Stomach (tissue), 8 donors: ENCODE measurements at regions not wholly inside any gene's neighbourhood (a gene's known extent, or its start where the extent isn't known, plus 50 kb on each side); places are given as distances from the start of the nearest gene placed in this dataset.
"Not testable (repeated sequence)": the region's sequence is repeated elsewhere in the genome, so short reads cannot be mapped to it uniquely, and the experiment has no call there.

Experiments
- DNase-seq, 2 donors: peaks; one replicate each; pipeline versions ENCODE4 v3.0.0 to v3.0.0-alpha.2; 2013 to 2019
- H3K27ac ChIP-seq, 5 donors: fragments of 200-600 bp in 4 of 5; sonication (generic) in 4 of 5; one replicate each; pipeline ENCODE4 v1.5.1; 2013 to 2019; ENCODE audit warnings: mild to moderate bottlenecking in 1 of 5, moderate library complexity in 1 of 5
- H3K27me3 ChIP-seq, 3 donors: fragments of 200-600 bp; sonication (generic); one replicate each; pipeline ENCODE4 v1.5.1; 2017 to 2019; ENCODE audit warnings: mixed run types in 1 of 3
- H3K36me3 ChIP-seq, 4 donors: fragments of 200-600 bp; sonication (generic); 1 replicate in 3 of 4; 2 replicates in 1 of 4; pipeline ENCODE4 v1.5.1; 2016 to 2019
- H3K4me1 ChIP-seq, 4 donors: fragments of 200-600 bp; sonication (generic); one replicate each; pipeline ENCODE4 v1.5.1; 2016 to 2019
- H3K4me3 ChIP-seq, 4 donors: fragments of 200-600 bp; sonication (generic) in 3 of 4; one replicate each; pipeline ENCODE4 v1.5.1; 2016 to 2019; ENCODE audit warnings: mild to moderate bottlenecking in 1 of 4
- H3K9me3 ChIP-seq, 4 donors: fragments of 200-600 bp; sonication (generic); one replicate each; pipeline ENCODE4 v1.5.1; 2016 to 2019
- EP300 ChIP-seq: sonication (generic); formaldehyde crosslinking; IDR thresholded peaks from one replicate; pipeline ENCODE4 v1.6.1; 2017; ENCODE audit warnings: antibody characterized with exemption
- POLR2A ChIP-seq, 4 donors: fragments of 450-650 bp; IDR thresholded peaks; one replicate each; pipeline ENCODE4 v1.6.1; 2016; ENCODE audit warnings: antibody characterized with exemption in 4 of 4, control low read depth in 2 of 4, mild to moderate bottlenecking in 1 of 4, moderate library complexity in 1 of 4
- POLR2AphosphoS5 ChIP-seq, 3 donors: sonication (generic); formaldehyde crosslinking; IDR thresholded peaks; one replicate each; pipeline ENCODE4 v1.6.1; 2016; ENCODE audit warnings: antibody characterized with exemption in 3 of 3
- WGBS, 5 donors: extraction: QIAGEN DNeasy Blood & Tissue Kit in 3 of 5; methylation state at CpG; one replicate each; pipeline versions ENCODE4 v1.1.5 to v1.1.7; 2013 to 2018; 5-methylcytosine and 5-hydroxymethylcytosine counted together
- intact Hi-C: fragments of 100-400 bp; cut with DNase I; formaldehyde crosslinking; loops from one replicate; pipeline ENCODE4 v1.15.1; 2023; ENCODE audit warnings: low total_unique reads
- TF ChIP-seq, protein P1 (sequence below), 7 experiments: fragments of 450-650 bp in 4 of 7; fragments of 200-600 bp in 3 of 7; sonication (generic) in 3 of 7; IDR thresholded peaks; one replicate each; pipeline ENCODE4 v1.5.1; 2016 to 2019; ENCODE audit warnings: antibody characterized with exemption in 7 of 7, control low read depth in 2 of 7, mild to moderate bottlenecking in 1 of 7
- donor health status: healthy with polysubstance abuse.
- donor health status: Bipolar disorder and iron deficiency.
- donor health status: healthy.

DNA sequence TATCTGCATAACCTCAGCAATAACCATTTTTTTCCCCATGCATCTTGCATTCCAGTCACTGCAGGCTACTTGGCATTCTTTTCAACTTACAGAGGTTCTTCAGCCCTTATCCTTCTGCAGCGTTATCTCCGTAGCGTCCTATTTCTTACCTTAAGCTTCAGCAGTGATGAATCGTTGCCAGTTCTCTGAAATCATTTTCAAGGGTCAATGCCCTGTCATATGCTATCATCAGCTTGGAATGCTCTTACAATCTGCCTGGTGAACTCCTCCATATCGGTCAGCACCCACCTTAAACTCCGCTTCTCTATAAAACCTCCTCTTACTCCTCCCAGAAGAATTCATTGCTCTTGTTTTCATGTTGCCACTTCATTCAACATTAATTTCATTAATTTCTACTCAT, 105.1 kb upstream of the DPH5 start:
- TF ChIP-seq, protein P1, sequence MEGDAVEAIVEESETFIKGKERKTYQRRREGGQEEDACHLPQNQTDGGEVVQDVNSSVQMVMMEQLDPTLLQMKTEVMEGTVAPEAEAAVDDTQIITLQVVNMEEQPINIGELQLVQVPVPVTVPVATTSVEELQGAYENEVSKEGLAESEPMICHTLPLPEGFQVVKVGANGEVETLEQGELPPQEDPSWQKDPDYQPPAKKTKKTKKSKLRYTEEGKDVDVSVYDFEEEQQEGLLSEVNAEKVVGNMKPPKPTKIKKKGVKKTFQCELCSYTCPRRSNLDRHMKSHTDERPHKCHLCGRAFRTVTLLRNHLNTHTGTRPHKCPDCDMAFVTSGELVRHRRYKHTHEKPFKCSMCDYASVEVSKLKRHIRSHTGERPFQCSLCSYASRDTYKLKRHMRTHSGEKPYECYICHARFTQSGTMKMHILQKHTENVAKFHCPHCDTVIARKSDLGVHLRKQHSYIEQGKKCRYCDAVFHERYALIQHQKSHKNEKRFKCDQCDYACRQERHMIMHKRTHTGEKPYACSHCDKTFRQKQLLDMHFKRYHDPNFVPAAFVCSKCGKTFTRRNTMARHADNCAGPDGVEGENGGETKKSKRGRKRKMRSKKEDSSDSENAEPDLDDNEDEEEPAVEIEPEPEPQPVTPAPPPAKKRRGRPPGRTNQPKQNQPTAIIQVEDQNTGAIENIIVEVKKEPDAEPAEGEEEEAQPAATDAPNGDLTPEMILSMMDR (IDR thresholded peaks at IDR 0.05), result no peak
- TF ChIP-seq POLR2A (IDR thresholded peaks at IDR 0.05) (no peak), EP300 (no peak), POLR2AphosphoS5 (IDR thresholded peaks at IDR 0.05) (no peak)
- no peak overlapping the region for H3K27ac ChIP-seq
- no peaks in the 10 kb centered on the region for H3K4me1 ChIP-seq
- no peak overlapping the region for H3K4me3 ChIP-seq
- H3K9me3 ChIP-seq, result no peaks in the 10 kb centered on the region
- intact Hi-C loops, result no loop called here
- no peaks in the 10 kb centered on the region for H3K27me3 ChIP-seq
- WGBS, 5 donors, result 77 to 85% (median 82%) methylated on average over 6 of the region's 6 CpGs
- H3K36me3 ChIP-seq, result no peaks in the 10 kb centered on the region
- DNase-seq, result no peak

DNA sequence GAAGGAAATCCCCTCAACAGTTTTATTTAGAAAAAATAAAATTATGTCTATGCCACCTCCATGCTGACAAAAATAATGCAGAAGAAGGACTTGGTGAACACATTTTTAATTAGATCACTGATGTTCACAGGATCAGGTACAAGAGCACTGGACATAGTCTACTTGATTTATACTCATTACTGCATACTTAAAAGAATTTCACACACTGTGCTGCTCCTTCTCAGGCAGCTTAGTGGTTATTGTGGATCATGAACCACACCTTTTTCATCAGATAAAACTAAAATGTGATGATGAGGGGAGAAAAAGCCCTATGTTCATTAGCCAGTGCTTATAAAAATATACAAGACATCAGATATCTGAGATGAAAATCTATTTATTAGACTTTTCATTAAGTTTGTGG, 103.3 kb upstream of the DPH5 start:
- Histone ChIP-seq H3K27ac (no peak overlapping the region), H3K4me1 (no peaks in the 10 kb centered on the region), H3K4me3 (no peak overlapping the region), H3K27me3 (no peaks in the 10 kb centered on the region), H3K9me3 (no peaks in the 10 kb centered on the region), H3K36me3 (no peaks in the 10 kb centered on the region)
- intact Hi-C loops, result no loop called here
- DNase-seq, result no peak
- TF ChIP-seq POLR2A (IDR thresholded peaks at IDR 0.05) (no peak), EP300 (no peak), POLR2AphosphoS5 (IDR thresholded peaks at IDR 0.05) (no peak)
- TF ChIP-seq, protein P1 (IDR thresholded peaks at IDR 0.05), result no peak

DNA sequence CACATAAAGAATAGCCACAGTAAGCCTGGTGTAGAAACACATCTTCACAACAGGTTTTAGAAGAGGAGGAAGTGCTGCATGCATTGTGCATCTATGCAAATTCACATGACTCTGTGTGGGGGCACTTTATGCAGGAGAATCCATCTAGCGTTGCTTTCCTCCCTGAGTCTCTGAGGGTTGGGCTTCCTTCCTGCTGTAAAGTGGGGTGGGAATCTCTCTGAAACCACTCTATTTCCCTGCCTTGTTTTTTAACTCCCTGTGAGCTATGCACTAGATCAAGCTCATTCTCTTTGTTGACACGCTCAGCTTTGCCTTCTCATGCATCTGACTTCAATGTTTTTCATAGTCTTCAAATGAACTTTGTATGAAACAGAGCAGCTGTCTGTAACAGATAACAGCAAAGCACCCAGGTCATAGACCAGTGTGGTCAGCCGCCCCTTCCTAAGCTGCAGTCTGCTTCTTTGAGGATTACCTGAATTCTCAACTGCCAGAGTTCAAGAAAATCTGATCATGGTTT, 102.7 kb upstream of the DPH5 start:
- no peaks in the 10 kb centered on the region for H3K9me3 ChIP-seq
- H3K4me1 ChIP-seq, result no peaks in the 10 kb centered on the region
- H3K27ac ChIP-seq, result no peak overlapping the region
- no peaks in the 10 kb centered on the region for H3K36me3 ChIP-seq
- intact Hi-C loops, result no loop called here
- WGBS, 5 donors, result 34 to 54% (median 50%) methylated on average over 3 of the region's 3 CpGs
- TF ChIP-seq, protein P1 (IDR thresholded peaks at IDR 0.05), result no peak
- TF ChIP-seq POLR2AphosphoS5 (IDR thresholded peaks at IDR 0.05) (no peak), EP300 (no peak), POLR2A (IDR thresholded peaks at IDR 0.05) (no peak)
- no peaks in the 10 kb centered on the region for H3K27me3 ChIP-seq
- DNase-seq, result peak in 1 of 2 donors; percentile 48
- no peak overlapping the region for H3K4me3 ChIP-seq

DNA sequence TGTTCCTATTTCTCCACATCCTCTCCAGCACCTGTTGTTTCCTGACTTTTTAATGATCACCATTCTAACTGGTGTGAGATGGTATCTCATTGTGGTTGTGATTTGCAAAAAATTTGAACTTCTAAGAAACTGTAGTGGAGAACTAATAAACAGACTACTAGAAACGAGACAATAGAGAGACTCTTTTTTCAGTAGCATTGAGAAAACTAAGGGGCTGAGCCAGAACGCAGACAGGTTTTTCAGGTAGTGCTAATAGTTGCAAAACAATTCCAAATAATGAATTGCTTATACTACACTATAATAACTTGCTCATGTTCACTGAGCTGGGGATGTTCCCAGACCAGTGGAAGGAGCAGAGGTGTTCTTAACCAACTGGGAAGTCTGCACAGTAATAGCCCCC, 98.8 kb upstream of the DPH5 start:
- H3K4me3 ChIP-seq, result no peak overlapping the region
- H3K36me3 ChIP-seq, result no peaks in the 10 kb centered on the region
- H3K27me3 ChIP-seq, result no peaks in the 10 kb centered on the region
- no peaks in the 10 kb centered on the region for H3K9me3 ChIP-seq
- no peak for TF ChIP-seq POLR2AphosphoS5 (IDR thresholded peaks at IDR 0.05)
- TF ChIP-seq, protein P1 (IDR thresholded peaks at IDR 0.05), result no peak
- no peak for TF ChIP-seq POLR2A (IDR thresholded peaks at IDR 0.05)
- TF ChIP-seq EP300, result no peak
- intact Hi-C loops, result no loop called here
- no peaks in the 10 kb centered on the region for H3K4me1 ChIP-seq
- H3K27ac ChIP-seq, result no peak overlapping the region
- 64 to 91% (median 85%) methylated on average over 2 of the region's 2 CpGs for WGBS, 5 donors
- no peak for DNase-seq

DNA sequence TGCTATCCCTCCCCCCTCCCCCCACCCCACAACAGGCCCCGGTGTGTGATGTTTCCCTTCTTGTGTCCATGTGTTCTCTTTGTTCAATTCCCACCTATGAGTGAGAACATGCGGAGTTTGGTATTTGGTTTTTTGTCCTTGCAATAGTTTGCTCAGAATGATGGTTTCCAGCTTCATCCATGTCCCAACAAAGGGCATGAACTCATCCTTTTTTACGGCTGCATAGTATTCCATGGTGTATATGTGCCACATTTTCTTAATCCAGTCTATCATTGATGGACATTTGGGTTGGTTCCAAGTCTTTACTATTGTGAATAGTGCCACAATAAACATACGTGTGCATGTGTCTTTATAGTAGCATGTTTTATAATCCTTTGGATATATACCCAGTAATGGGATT, 98.3 kb upstream of the DPH5 start:
- H3K9me3 ChIP-seq, H3K4me1 ChIP-seq, H3K27ac ChIP-seq, intact Hi-C loops, H3K36me3 ChIP-seq, H3K27me3 ChIP-seq, H3K4me3 ChIP-seq, DNase-seq: not testable (repeated sequence)
- 92 to 100% (median 95%) methylated on average over 4 of the region's 4 CpGs for WGBS, 5 donors
